ENCODE measurements at regions not wholly inside any gene's neighbourhood (a gene's known extent, or its start where the extent isn't known, plus 50 kb on each side); places are given as distances from the start of the nearest gene placed in this dataset.

- Histone ChIP-seq H3K4me3 (ENCODE audit: low read depth in 1 of 2, low read length in 2 of 2) (no peak overlapping the region), H2AFZ (ENCODE audit: low read depth, low read length) (no peak overlapping the region), H3K4me1 (ENCODE audit: insufficient read depth, low read length) (no peaks in the 10 kb centered on the region), H3K9me3 (ENCODE audit: insufficient read depth, low read length, severe bottlenecking) (no peaks in the 10 kb centered on the region), H3K4me2 (ENCODE audit: insufficient read depth, low read length) (no peak overlapping the region), H3K9ac (ENCODE audit: low read depth, low read length) (no peak overlapping the region), H3K27me3 (ENCODE audit: insufficient read depth, low read length, poor library complexity) (no peaks in the 10 kb centered on the region), H3K27ac (ENCODE audit: low read length) (no peak overlapping the region), H3K36me3 (ENCODE audit: insufficient read depth, low read length) (no peaks in the 10 kb centered on the region), H3K79me2 (ENCODE audit: insufficient read depth, low read length) (no peaks in the 10 kb centered on the region), H4K20me1 (ENCODE audit: insufficient read depth, low read length) (no peaks in the 10 kb centered on the region)
- DNase-seq, result no peak
- TF ChIP-seq CTCF (IDR thresholded peaks at IDR 0.05; ENCODE audit: borderline replicate concordance, extremely low read depth, low read length, poor library complexity, severe bottlenecking) (no peak), EZH2 (IDR thresholded peaks at IDR 0.05; ENCODE audit: borderline replicate concordance, low read depth, low read length, severe bottlenecking) (no peak)
- ATAC-seq (ENCODE audit: insufficient read depth, low read depth), result no peak
These were observed 737.1 kb downstream of the TDRD15 start for GRCh38 chr2:21860907-21861306.

- Histone ChIP-seq H3K9me3 (ENCODE audit: insufficient read depth, low read length, severe bottlenecking) (no peaks in the 10 kb centered on the region), H3K4me2 (ENCODE audit: insufficient read depth, low read length) (no peak overlapping the region), H3K4me3 (ENCODE audit: low read depth in 1 of 2, low read length in 2 of 2) (no peak overlapping the region), H3K27ac (ENCODE audit: low read length) (no peak overlapping the region), H3K4me1 (ENCODE audit: insufficient read depth, low read length) (no peaks in the 10 kb centered on the region), H3K9ac (ENCODE audit: low read depth, low read length) (no peak overlapping the region), H3K79me2 (ENCODE audit: insufficient read depth, low read length) (no peaks in the 10 kb centered on the region), H2AFZ (ENCODE audit: low read depth, low read length) (no peak overlapping the region), H3K36me3 (ENCODE audit: insufficient read depth, low read length) (no peaks in the 10 kb centered on the region), H4K20me1 (ENCODE audit: insufficient read depth, low read length) (no peaks in the 10 kb centered on the region), H3K27me3 (ENCODE audit: insufficient read depth, low read length, poor library complexity) (no peaks in the 10 kb centered on the region)
- DNase-seq (no peak), ATAC-seq (ENCODE audit: insufficient read depth, low read depth) (no peak)
- TF ChIP-seq CTCF (IDR thresholded peaks at IDR 0.05; ENCODE audit: borderline replicate concordance, extremely low read depth, low read length, poor library complexity, severe bottlenecking) (no peak), EZH2 (IDR thresholded peaks at IDR 0.05; ENCODE audit: borderline replicate concordance, low read depth, low read length, severe bottlenecking) (no peak)
These were observed 742.5 kb downstream of the TDRD15 start for GRCh38 chr2:21866316-21866715.

- no peak for ATAC-seq (ENCODE audit: insufficient read depth, low read depth)
- Histone ChIP-seq H3K4me2 (ENCODE audit: insufficient read depth, low read length) (no peak overlapping the region), H3K27ac (ENCODE audit: low read length) (no peak overlapping the region), H3K27me3 (ENCODE audit: insufficient read depth, low read length, poor library complexity) (no peaks in the 10 kb centered on the region), H3K9me3 (ENCODE audit: insufficient read depth, low read length, severe bottlenecking) (no peaks in the 10 kb centered on the region), H3K36me3 (ENCODE audit: insufficient read depth, low read length) (no peaks in the 10 kb centered on the region), H3K79me2 (ENCODE audit: insufficient read depth, low read length) (no peaks in the 10 kb centered on the region), H3K9ac (ENCODE audit: low read depth, low read length) (no peak overlapping the region), H3K4me3 (ENCODE audit: low read depth in 1 of 2, low read length in 2 of 2) (no peak overlapping the region), H3K4me1 (ENCODE audit: insufficient read depth, low read length) (no peaks in the 10 kb centered on the region), H2AFZ (ENCODE audit: low read depth, low read length) (no peak overlapping the region), H4K20me1 (ENCODE audit: insufficient read depth, low read length) (no peaks in the 10 kb centered on the region)
- TF ChIP-seq EZH2 (IDR thresholded peaks at IDR 0.05; ENCODE audit: borderline replicate concordance, low read depth, low read length, severe bottlenecking), result no peak
- TF ChIP-seq CTCF (IDR thresholded peaks at IDR 0.05; ENCODE audit: borderline replicate concordance, extremely low read depth, low read length, poor library complexity, severe bottlenecking), result no peak
- DNase-seq, result no peak
These were observed 764.1 kb downstream of the TDRD15 start for GRCh38 chr2:21887881-21888280.

- ATAC-seq (ENCODE audit: insufficient read depth, low read depth) (no peak), DNase-seq (no peak)
- H3K27ac ChIP-seq (ENCODE audit: low read length), result no peak overlapping the region
- H3K79me2 ChIP-seq (ENCODE audit: insufficient read depth, low read length), result no peaks in the 10 kb centered on the region
- TF ChIP-seq CTCF (IDR thresholded peaks at IDR 0.05; ENCODE audit: borderline replicate concordance, extremely low read depth, low read length, poor library complexity, severe bottlenecking) (no peak), EZH2 (IDR thresholded peaks at IDR 0.05; ENCODE audit: borderline replicate concordance, low read depth, low read length, severe bottlenecking) (no peak)
- H3K9ac ChIP-seq (ENCODE audit: low read depth, low read length), result no peak overlapping the region
- H3K4me1 ChIP-seq (ENCODE audit: insufficient read depth, low read length), result no peaks in the 10 kb centered on the region
- no peaks in the 10 kb centered on the region for H3K9me3 ChIP-seq (ENCODE audit: insufficient read depth, low read length, severe bottlenecking)
- H4K20me1 ChIP-seq (ENCODE audit: insufficient read depth, low read length), result no peaks in the 10 kb centered on the region
- H3K36me3 ChIP-seq (ENCODE audit: insufficient read depth, low read length), result no peaks in the 10 kb centered on the region
- H3K4me2 ChIP-seq (ENCODE audit: insufficient read depth, low read length), result no peak overlapping the region
- no peak overlapping the region for H3K4me3 ChIP-seq (ENCODE audit: low read depth in 1 of 2, low read length in 2 of 2)
- no peaks in the 10 kb centered on the region for H3K27me3 ChIP-seq (ENCODE audit: insufficient read depth, low read length, poor library complexity)
- no peak overlapping the region for H2AFZ ChIP-seq (ENCODE audit: low read depth, low read length)
These were observed 766.3 kb downstream of the TDRD15 start for GRCh38 chr2:21890041-21890440.

Measured in DND-41 (cell line).